NCI-H146 treated with DMSO at 0.1 percent for 48 hours (cell line): ENCODE measurements at regions not wholly inside any gene's neighbourhood (a gene's known extent, or its start where the extent isn't known, plus 50 kb on each side); places are given as distances from the start of the nearest gene placed in this dataset.

Source experiments
- DNase-seq: peaks from one replicate; lab custom pipeline; 2025; ENCODE audit not compliant: unreplicated experiment; lab: John Stamatoyannopoulos, UW

DNA sequence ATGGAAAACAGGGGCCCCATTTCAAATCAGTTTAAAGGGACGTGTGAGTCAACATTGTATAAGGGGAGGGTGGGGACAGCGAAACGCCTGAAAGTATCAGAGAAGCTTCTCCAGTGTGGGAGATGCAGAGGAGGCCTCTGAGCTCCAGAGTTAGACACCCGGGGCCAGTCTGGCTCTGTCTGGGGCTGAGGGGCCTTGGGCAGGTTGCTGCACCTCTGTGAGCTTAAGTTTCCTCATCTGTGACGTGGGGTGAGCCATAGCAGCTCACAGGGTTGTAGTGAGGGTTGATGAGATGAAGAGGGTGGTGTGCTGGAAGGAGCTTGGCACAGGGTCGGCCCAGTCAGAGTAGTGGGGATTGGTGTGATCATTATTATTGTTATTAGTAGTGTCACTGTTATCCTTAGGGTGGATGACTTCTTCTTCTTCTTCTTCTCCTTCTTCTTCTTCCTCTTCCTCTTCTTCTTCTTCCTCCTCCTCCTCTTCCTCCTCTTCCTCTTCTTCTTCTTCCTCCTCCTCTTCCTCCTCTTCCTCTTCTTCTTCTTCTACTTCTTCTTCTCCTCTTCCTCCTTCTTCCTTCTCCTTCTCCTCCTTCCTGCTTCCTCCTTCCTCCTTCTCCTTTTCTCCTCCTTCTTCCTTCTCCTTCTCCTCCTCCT lies 282.0 kb downstream of the PTPRU start:
- DNase-seq: no peak

DNA sequence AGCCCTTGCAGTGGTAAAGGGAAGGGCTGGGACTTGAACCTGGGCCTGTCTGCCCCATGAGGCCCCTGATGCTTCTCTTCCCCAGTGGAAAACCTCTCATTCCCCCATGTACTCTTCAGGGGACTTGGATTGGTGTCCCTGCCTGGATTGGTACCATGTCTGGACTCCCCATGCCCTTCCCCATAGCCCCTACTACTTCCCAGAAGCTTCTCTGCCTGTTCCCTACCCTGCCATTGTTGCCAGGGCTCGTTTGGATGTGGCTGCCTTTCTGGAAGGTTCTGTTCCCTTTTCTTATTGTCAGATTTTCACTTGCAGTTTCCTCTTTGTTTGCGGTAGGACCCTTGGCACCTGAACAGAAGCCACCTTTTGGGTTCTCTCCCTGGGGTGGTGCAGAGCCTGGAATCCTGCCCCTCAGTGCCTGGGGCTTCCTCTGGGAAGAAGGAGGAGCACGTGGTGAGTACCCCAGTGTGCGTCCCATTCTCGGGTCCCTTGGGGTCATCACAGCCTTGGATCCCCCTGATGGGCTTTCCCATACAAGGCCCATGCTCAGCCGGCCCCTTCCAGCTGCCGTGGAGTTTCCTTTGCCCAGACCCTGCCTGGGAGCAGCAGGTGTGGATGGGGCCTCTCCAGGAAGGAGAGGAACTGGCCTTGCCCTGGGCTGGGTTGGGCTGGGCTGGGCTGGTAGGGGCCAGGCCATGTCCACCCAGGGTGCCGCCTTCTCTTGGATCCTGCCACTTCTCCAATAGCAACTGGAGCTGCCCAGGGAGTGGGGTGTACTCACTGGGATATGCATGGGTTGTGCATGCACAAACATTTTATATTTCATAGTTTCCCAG lies 281.1 kb downstream of the PTPRU start:
- DNase-seq: no peak

DNA sequence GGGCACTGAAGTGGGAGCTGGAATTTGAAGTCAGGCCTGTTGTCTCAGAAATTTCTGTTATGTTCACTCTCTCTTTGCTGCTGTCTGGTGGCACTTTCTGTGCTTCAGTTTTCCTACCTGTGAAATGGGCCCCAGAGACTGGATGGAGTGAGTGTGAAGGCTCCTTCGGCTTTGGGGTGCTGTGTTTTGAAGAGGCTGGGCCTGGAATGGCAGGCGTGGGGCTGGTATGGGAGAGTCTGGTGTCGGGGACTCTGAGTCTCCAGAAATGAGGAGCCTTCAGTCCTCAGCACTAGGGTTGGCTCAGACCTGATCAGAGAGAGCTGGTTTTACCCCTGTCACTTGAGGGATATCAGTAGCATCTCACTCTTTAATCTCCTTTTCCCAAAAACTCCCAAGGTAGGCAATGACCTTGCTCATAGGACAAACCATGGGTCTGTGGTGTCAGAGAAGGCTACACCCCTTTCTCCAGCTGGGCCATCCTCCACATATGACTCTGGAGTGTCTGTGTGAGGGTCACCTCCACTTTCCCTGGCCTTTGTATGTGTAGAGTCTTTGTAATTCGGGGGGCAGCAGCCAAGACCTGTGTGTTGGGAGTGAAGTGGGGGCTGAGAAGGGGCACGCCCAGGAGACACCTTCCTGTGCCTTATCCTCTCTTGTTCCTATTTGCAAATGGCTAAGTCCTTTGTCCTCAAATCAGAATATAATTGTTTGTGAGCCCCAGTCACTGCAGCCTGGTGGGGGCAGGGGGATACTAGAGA lies 279.9 kb downstream of the PTPRU start:
- no peak for DNase-seq

DNA sequence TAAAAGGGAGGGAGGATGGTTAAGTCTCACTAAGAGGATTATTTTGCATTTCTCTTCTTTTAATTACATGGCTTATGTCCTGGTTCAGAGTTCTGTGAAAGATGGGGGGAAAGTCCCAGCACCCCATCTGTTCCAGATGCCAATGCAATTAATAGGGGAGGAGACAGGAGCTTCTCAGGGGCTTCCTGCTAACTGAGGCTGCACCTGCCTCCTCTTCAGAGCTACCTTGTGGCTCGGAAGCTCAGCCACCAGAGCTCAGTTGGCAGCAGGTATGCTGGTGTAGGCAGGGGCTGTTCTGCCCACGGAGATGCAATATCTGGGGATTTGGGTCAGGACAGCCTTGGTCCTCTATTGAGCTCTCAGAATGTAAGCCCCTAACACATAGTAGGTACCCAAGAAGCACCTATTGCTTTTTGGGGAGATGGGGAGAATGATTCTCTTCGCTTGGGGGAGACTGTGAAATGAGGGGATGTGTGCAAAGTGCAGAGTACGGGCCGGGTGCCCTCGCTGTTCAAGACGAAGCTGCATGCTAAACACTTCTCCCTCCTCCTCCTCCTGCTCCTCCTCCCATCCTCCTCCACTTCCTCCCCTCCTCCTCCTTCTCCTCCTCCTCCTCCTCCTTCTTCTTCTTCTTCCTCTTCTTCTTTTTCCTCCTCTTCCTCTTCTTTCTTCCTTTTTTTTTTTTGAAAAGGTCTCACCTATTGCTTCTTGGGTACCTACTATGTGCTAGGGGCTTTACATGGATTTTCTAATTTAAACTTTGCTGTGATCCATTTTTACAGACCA lies 279.0 kb downstream of the PTPRU start:
- DNase-seq: no peak

DNA sequence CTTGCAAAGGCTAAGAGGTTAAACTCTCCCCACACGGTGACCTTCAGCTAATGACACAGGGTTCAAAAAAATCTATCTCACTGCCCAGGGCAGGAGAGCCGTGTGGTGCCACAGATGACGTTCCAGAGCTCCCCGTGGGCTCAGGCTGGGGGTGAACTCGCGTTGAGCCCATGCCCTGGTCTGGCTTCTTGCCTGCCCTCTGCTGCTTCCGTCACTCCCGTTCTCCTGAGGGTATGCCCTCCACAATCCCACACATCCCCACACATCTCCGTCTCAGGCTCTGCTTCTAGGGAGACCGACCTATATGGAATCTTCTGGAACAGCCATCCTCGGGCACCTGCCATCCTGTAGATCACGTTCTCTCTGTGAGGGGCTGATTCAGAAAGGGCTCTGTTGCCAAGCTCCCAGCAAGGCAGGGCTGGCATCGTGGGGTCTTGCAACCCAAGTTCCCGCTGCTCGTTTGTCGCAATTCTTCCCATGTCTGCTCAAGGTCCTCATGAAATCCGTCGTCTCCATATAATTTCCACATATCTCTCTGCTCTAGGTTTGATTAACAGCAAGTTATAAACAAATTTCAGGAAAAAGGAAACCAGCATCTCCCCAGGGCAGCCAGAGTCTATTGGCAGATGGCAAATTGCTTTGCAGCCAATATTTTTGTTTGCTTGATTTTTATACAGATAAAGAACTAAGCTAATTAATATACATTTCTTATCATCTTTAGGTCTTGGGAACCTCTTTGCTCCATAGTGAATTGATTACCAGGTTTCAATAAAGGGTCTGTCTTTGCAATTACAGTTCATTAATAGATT lies 278.2 kb downstream of the PTPRU start:
- no peak for DNase-seq

DNA sequence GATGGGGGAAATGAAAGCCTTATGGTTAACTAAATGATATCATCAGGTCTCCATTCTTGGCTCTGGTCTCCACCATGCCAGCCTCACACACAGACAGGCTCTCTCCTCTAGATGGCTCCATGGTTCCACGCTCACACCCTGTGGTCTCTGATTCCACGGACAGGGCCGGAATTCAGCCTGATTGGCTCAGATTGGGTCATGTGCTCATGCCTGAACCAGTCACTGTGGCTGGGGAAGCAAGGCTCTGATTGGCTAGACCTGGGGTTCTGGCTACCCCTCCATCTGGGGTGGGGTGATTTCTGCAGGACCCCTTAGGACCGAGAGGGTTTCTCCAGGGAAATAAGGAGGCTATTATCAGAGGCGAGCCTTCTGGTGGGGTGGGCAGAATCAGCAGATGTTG lies 277.0 kb downstream of the PTPRU start:
- DNase-seq: peak; percentile 5

DNA sequence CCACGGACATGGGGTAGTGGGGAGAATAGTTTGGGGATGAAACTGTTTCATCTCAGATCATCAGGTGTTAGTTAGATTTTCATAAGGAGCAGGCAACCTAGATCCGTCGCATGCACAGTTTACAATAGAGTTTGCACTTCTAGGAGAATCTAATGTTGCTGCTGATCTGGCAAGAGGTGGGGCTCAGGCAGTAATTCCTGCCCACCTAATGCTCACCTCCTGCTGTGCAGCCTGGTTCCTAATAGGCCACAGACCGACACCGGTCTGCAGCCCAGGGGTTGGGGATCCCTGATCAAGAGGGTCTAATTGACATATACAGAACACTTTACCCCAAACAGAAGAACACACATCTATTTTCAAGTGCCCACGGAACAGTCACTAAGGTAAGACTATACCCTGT lies 275.1 kb downstream of the PTPRU start:
- no peak for DNase-seq

DNA sequence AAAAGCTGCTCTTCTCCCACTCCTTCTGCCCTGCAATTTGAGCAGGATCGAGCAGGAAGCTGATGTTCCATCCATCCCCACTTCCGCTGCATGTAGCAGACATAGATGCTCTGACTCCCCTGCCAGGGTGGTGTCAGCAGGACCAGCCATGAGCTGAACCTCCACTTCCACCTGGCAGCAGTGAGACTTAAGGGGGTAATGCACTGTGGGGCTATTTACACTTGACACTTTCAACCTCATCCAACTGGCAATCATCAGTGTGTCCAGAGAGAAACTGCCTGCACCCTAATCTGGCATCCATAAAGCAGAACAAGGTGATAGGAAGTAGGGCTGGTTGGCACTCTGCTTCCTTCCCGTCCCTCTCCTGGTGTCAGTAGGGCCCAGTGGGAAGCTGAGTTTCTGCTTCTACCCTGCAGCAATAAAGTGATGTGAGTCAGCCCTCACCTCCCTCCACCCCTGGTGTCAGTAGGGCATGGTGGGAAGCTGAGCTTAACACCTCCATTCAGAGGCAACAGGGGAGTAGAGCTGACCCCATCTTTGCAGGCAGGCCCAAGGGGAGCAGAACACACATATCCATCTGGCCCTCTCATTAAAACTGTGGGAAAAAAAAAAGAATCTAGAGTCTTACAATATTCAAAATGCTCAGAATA lies 272.3 kb downstream of the PTPRU start:
- DNase-seq: no peak

DNA sequence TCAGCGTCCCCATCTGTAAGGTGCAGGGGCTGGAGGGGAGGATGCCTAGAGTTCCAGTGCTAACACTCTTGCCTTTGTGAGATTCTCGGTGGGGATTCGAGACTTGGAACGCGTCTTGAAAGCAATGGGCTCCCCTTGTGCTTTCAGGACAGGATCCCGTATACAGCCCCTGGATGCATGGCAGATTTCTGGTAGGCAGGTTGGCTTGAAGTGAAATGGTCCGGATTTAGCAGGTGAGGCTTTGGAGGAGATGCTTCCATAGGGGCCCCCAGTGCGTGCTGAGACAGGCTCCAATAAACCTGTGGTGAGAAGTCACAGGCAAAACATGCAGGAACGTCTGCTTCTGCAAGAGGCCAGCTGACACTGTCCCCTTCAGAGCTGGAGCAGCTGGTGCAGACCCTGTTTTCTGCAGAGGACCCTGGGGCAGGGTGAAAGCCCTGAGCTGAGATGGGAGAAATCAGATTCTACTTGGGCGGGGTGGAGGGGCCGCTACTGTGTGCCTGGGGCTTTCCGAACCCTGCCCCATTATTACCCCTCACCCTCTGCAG lies 270.4 kb downstream of the PTPRU start:
- DNase-seq: no peak

DNA sequence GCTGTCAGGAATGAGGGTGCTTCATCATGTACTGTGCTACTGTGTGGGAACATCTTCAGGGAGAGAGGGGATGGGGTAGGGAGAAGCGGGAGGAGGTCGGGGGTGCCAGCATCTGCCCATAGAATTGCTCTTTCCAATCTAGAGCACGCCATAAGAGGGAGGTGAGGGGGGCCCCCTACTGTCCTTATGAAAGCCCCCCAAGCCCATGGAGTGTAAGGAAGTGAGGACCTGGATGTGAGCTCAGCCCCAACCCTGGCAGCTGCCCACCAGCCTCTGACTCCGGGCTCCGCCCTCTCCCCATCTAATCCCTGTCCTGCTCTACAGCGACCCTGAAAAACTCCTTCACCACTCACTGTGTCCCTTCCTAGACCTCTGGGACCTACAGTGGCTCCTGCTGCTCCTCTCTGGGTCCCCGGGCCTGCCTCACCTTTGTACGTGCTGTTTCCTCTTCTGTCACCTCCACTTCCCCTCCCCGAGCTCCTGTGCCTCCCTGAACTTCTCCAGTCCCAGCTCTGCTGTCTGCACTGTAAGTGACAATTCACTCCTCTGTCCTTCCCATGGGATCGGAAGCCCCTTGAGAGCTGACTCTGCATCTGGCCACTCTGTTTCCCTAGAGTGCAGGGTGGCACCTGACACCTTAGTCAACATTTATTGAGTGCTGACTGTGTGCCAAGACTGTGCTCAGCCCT lies 269.4 kb downstream of the PTPRU start:
- no peak for DNase-seq

DNA sequence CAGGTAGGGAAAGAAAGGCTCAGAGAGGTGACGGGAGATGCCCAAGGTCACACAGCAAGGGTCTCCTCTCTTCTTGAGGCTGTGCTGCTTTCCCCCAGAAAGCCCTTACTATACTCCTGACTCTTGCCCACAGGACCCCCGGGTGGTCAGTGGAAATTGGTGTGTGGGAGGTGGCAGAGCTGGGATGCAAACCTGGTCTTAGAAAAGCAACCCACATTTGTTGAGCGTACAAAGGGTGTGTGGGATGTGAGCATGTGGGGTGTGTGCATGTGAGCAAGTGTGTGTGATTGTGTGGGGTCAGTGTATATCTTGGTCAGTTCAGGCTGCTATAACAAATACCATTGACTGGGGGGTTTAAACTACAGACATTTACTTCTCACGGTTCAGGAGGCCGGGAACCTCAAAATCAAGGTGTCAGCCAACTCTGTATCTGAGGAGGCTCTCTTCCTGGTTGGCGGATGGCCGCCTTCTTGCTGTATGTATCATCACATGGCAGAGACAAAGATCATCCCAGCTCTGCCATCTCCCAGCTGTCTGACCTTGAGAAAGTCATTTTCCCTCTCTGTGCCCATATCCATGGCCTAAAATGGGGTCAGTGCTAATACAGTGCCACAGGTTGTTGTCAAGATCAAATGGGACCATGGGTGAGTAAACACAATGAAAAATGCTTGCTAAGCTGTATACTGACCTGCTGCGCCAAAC lies 268.5 kb downstream of the PTPRU start:
- DNase-seq: no peak

DNA sequence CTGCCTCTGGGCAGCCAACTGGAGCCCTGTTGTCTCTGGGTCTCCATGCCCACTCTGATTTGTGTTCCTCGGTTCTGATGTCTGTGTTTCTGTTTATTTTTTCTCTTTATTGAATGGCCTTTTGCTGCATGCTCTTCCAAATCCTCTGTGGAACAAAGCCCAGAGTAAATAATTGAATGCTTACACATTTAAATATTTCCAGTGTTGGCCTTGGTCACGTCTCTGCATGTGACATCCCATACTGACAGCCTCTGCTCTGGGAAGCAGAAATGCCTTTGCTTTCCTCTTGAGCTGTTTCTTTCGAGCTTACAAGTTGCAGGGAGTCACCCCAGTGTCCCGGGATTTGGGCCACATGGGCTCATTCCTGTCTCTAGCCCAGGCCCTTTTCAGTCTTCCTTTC lies 267.9 kb downstream of the PTPRU start:
- DNase-seq: no peak

DNA sequence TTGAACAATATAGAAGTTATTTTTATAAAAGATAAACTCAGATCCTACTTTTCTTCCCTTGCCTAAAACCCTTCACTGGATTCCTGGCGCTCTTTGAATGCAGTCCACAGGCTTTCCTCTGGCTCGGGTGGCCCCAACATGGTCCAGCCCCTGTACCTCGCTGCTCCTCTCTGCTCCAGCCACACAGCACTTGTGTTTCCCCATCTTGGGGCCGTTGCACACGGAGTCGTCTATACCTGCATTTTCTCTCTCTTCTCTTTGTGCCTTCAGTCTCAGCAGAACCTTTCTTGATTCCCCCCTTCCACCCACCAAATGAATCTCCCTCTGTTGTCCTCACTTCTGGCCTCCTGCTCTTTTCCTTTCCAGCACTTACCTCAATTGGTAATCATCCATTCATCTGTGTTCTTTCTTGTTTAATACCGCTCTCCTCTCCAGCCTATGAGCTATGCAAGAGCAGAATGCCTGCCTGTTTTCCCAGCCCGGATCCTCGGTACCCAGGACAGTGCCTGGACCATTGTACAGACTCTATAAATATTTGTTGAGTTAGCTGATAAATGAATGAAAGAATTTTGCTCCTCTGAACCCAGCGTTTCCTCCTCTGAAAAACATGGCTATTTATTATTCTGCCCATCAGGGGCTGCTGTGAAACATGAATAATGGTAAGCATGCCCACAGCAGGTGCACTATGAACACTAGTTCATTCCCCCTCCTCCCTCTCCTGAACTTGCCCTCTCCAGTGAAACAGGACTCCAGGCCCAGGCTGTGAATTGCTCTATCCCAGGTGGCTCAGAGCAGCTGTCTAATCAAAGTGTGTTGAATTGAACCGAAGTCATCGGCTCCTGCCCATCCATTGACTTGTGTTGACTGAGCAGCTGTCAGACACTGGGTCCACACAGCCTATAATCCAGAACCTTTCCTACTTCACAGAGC lies 266.9 kb downstream of the PTPRU start:
- peak; percentile 89 for DNase-seq

DNA sequence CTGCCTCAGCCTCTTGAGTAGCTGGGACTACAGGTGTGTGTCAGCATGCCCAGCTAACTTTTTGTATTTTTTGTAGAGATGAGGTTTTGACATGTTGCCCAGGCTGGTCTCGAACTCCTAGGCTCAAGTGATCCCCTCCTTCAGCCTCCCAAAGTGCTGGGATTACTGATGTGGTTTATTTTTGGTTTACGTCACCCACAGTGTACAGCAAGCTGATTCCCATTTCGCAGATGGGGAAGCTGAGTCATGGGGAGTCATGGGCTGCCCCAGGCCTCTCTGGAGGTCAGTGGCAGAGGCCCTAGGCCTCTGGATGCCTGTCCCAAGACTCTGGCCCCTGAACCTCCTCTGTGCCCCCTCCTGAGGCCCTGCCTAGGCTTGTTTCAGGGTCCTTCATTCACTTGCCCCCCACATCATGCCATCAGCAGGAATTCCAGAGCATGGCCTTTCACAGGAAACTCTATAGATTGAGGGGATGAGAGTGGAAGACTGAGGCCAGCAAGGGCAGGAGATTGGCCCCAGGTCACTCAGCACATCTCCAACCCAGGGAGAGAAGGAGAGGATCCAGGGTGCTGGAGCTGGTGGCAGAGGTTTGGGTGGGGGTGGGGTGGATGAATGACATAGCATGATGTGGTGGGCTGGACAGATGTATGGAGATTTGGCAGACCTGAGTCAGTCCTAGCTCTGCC lies 266.0 kb downstream of the PTPRU start:
- no peak for DNase-seq

DNA sequence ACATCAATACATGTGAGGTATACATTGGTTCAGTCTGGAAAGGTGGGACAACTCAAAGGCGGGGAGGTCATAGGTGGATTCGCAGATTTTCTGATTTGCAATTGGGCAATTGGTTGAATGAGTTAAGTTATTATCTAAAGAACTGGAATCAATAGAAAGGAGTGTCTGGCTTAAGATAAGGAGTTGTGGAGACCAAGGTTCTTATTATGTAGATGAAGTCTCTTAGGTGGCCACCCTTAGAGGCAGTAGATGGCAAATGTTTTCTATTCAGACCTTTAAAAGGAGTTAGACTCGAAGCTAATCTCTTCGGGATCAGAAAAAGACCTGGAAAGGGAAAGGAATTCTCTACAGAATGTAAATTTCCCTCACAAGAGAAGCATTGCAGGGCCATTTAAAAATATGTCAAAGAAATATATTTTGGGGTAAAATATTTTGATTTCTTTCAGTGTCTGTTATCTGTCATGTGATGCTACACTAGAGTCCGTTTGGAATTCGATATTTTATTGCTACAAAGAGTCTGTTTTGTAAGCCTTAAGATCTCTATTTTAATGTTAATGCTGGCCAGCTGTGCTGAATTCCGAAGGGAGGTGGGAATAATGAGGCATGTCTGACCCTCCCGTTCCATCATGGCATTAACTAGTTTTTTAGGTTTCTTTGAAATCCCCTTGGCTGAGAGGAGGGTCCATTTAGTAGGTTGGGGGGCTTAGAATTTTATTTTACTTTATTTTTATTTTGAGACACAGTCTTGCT lies 265.1 kb downstream of the PTPRU start:
- no peak for DNase-seq

DNA sequence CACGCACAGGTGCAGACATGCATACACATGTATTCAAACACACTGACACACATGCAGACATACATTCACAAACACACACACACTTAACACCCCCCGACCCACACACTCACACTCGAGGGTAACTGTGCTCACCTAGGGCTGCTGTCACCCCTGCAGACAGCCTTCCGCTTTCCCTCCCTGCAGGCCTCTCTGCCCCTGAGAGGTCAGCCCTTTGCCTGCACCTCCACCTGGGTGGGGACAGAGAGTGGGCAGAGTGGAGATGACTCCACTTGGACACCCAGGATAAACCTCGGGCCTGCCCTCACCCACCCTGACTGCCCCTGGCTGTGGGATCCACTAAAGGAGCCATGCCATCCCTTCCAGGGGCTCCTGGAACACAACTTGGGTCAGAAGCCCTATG lies 264.3 kb downstream of the PTPRU start:
- no peak for DNase-seq
